ENCODE measurements at regions not wholly inside any gene's neighbourhood (a gene's known extent, or its start where the extent isn't known, plus 50 kb on each side); places are given as distances from the start of the nearest gene placed in this dataset.

DNA sequence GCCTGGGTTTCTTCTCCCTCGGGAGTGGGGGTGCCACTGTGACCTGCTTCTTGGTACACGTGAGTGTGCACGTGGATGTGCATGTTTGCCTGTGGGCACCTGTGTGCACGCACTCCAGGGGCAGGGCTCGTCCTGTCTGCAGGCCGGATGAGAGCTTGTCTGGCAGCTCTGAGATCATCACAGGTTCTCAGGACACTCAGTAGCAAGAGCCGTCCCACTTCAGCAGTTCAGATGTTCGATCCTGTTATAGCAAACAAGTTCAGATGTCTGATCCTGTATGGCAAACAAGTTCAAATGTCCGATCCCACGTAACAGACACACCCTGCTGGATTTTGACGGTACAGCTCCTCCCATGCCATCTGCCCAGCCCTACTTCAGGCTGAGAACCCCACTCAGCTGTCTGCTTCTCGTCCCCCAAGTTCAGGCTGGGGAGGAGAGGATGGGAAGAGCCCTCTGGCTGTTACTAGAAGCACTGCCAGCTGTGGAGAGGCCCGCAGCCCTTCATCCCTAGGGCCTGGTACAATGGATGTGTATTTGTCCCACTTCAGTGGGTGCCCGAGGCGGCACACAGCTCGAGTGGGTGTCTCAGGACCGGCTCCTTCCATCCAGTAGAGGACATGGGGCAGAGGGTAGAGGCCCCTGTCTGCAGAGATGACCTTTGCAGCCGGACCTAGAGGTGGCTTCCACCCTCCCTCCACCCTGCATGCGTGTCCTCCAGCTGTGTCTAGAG is 1126.9 kb downstream of the BRD1 start:
- TF ChIP-seq EZH2 (IDR thresholded peaks at IDR 0.05) (no peak), POLR2AphosphoS5 (IDR thresholded peaks at IDR 0.05; ENCODE audit: borderline replicate concordance, low read depth, low read length) (no peak)
